Fibroblast of pulmonary artery (primary cell): ENCODE measurements at regions not wholly inside any gene's neighbourhood (a gene's known extent, or its start where the extent isn't known, plus 50 kb on each side); places are given as distances from the start of the nearest gene placed in this dataset.
"Not testable (repeated sequence)": the region's sequence is repeated elsewhere in the genome, so short reads cannot be mapped to it uniquely, and the experiment has no call there.

Experiments used
- DNase-seq: peaks from one replicate; pipeline ENCODE4 v3.0.0-alpha.2; 2010; ENCODE audit warnings: low read depth
- H3K4me3 ChIP-seq: replicated peaks from 2 replicates; pipeline ENCODE4 v1.5.1; 2011; ENCODE audit warnings: low read depth, mild to moderate bottlenecking, control low read depth, low read length, moderate library complexity
- CTCF ChIP-seq: IDR thresholded peaks from 2 replicates; pipeline ENCODE4 v1.5.1; 2011; ENCODE audit warnings: mild to moderate bottlenecking, control low read depth, low read length, inconsistent platforms; ENCODE audit errors: missing control alignments

- DNase-seq: no peak
- no peak for TF ChIP-seq CTCF
- H3K4me3 ChIP-seq: no peak overlapping the region
These were observed 61.1 kb upstream of the SEM1 start for GRCh38 chr7:96770758-96771157.

- no peak for DNase-seq
- no peak overlapping the region for H3K4me3 ChIP-seq
- no peak for TF ChIP-seq CTCF
These were observed 62.6 kb upstream of the SEM1 start for GRCh38 chr7:96772139-96772694.

GRCh38 chr7:96773483-96773882 is 63.8 kb upstream of the SEM1 start:
- H3K4me3 ChIP-seq: no peak overlapping the region
- TF ChIP-seq CTCF: no peak

GRCh38 chr7:96774358-96774757 is 64.7 kb upstream of the SEM1 start:
- no peak overlapping the region for H3K4me3 ChIP-seq
- DNase-seq: no peak
- no peak for TF ChIP-seq CTCF

More at GRCh38 chr7:96773483-96773882, 63.8 kb upstream of the SEM1 start:
- DNase-seq: no peak

- no peak for TF ChIP-seq CTCF
- DNase-seq: no peak
- no peak overlapping the region for H3K4me3 ChIP-seq
These were observed 65.4 kb upstream of the SEM1 start for GRCh38 chr7:96775046-96775445.

GRCh38 chr7:96778263-96778662 is 68.6 kb upstream of the SEM1 start:
- no peak for DNase-seq
- no peak for TF ChIP-seq CTCF
- no peak overlapping the region for H3K4me3 ChIP-seq

GRCh38 chr7:96781919-96782318 is 72.3 kb upstream of the SEM1 start:
- no peak overlapping the region for H3K4me3 ChIP-seq
- TF ChIP-seq CTCF: no peak
- no peak for DNase-seq

- not testable (repeated sequence) for H3K4me3 ChIP-seq, DNase-seq
These were observed 73.1 kb upstream of the SEM1 start for GRCh38 chr7:96782686-96783298.
